ENCODE measurements at regions not wholly inside any gene's neighbourhood (a gene's known extent, or its start where the extent isn't known, plus 50 kb on each side); places are given as distances from the start of the nearest gene placed in this dataset.

DNA sequence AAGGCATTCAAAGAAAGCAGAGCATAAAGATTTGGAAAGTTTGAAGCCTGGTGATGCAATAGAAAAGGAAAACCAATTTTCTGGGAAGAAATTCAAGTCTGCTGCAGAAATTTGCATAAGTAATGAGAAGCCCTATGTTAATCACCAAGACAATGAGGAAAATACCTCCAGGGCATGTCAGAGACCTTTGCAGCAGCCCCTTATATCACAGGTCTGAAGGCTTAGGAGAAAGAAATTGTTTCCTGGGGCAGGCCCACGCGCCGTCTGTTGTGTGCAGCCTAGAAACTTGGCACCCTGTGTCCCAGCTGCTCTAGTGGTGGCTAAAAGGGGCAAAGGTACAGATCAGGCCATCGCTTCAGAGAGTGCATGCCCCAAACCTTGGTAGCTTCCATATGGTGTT lies 495.3 kb upstream of the CDH6 start:
- DNase-seq: no peak

DNA sequence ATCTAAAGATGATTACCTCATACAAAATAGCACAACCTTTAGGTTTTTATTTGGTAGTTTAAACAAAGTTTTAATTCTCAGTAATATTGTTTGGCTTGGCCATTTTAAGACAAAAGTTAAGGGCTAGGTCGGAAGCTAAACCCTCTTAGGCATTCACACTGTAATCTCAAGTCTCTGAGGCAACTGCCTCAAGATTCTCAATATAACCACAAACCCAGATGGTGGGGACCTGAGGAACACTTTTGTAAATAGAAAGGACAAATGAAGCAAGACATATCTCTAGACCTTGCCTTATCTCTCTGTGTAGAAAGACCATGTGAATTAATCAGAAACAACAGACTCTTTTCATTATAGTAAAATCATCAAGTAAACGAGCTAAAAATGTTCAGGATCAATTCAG lies 500.2 kb upstream of the CDH6 start:
- no peak for DNase-seq

DNA sequence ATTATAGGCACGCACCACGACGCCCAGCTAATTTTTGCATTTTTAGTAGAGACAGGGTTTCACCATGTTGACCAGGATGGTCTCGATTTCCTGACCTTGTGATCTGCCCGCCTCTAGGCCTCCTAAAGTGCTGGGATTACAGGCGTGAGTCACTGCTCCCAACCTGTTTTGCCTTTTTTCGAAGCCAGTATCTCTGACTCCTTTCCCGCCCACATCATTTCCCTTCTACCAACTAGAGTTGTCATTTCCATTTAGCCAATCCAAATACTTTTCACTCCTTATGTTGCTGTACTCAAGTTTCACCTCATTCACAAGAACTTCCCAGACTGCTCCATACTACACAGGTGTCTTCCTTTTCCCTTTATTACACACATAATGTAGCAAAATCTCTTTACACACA lies 502.6 kb upstream of the CDH6 start:
- DNase-seq: no peak

DNA sequence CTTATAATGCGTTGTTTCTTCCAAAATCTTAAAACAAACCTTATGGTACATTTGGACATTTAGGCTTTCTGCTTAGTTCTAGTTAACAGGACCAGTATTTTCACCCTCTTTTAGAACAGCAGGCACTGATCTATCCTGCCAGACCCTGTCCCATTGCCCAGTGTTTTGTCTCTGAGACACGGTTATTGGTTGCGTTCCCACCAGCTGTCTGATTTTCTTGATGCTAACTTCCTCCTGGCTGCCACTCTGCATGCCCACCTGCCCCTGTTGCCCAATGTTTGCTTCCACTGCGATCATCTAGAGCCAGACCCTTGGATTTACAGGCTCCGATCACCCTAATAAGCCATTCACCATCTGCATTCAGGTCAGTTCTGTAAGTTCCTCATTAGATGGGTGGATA lies 506.0 kb upstream of the CDH6 start:
- no peak for DNase-seq

DNA sequence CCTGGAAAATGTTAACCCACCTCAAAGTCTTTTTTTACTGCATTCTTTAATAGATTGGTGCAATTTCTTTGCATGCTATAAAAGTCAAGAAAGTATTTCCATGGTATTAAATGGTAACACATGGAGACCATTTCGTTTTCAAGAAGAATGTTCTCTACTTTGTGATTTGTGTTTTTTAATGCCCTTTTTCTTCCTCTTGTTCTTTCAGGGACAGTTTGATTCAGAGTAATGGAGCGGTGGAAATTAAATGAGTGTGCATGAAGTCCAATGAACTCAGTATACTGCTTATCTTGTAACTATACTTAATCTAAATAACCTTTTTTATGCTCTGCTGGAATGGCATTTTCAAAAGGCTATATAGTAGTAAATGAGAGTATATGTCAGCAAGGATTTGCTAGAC lies 507.0 kb upstream of the CDH6 start:
- no peak for DNase-seq

DNA sequence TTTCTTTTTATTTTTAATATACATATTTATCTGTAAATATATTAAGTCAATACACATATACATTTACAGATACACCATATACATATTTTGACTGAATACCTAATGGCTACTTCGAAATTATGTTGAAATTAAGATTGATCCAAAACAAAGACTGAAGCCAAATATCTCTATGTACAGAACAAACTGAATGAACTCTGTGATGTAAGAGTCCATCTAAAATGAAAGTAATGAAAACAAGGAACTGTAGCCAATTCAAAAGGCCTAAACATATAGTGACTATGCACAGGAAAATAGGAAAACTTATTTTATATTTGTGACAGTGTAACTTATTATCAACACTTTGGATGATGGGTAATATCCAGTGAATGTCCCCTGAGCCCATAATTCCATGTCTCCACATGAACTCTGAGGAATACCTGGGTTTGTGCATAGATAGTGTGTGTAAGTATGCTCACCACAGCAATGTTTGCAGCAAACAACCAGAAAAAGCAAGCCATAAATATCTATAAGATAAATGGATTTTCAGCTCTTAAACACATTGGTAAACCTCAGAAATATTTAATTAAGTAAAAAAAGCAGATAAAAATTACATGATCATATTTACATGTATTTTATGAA lies 517.2 kb upstream of the CDH6 start:
- no peak for DNase-seq

DNA sequence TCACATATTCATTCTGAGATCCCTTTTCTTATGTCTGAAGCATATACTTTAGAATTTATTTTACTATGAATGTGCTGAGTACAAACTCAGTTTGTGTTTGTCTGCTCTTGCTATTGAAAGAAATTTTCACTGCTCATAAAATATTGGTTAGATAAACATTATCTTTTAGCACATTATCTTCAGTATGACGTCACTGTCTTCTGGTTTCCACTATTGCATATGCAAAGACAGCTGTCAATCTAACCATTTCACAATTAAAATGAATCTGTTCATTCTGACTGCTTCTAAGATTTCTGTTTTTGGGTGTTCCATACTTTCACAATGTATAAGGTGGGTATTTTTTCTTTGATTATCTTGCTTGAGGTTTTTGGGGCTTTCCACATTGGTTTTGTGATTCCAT lies 526.2 kb upstream of the CDH6 start:
- DNase-seq: no peak

DNA sequence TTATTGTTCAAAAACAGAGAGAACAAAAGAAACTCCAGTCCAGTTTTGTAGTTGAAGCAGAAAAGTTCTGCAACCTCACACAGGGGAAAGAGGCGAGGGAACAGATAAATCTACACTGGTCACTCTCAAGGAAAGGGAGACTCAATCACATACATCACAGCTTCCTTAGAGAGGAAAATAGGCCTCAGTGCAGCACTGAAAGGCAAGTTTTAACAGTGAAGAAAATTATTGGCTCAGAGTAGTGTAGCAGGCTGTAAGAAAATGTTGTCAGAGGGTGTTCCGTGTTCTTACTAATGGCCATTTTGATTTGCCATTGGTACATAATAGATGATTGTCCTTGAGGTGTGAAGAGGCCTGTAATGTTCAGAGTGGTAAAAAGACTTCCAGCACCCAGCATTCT lies 530.0 kb upstream of the CDH6 start:
- DNase-seq: no peak

DNA sequence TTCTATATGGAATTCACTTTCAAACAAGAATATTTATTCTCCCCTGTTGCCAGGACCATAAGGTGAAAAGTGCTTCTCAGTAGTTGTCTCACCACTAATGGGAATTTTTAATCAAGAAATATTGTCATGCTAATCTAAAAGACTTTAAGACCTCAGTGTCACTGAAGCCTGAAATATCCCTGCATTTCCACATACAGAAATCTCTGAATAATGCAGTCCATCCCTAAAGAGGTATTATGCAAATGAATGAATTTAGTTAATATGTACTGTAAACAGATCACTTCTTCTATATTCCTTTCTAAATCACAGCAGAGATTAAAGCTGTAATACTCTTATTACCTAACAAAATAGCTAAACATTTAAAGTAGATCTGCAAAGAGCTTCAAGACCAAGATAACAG lies 531.1 kb upstream of the CDH6 start:
- no peak for DNase-seq

DNA sequence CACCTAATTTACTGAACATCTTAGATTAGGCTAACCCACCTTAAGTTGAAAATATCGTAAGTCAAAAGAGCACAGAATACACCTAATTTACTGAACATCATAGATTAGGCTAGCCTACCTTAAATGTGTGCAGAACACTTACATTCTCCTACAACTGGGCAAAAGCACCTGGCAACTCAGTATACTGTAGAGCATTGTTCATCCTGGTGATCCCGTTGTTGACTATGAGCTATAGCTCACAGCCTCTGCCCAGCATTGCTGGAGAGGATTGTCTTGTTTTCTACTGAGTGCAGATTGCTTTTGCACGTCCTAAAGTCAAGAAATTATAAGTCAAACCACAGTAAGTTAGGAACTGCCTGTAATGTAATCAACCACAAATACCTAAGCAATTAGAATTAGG lies 531.8 kb upstream of the CDH6 start:
- DNase-seq: no peak

DNA sequence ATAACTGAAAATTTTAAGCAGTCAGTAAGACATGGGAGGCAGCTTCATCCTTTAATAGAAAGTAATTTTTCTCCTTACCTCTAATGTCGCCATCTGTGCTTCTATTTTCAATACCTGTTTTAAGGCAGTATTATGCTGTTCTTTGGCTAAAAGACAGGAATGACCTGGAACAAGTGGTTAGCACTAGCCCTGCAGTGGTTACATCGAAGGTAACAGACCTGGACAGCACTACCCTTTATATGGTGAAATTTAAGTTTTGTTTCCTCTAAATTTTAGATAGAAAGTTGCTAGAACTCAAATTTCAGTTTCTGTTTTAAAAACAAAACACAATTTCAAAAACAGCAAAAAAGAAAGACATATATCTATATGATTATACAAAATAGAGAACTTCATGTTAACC lies 534.1 kb upstream of the CDH6 start:
- DNase-seq: no peak

DNA sequence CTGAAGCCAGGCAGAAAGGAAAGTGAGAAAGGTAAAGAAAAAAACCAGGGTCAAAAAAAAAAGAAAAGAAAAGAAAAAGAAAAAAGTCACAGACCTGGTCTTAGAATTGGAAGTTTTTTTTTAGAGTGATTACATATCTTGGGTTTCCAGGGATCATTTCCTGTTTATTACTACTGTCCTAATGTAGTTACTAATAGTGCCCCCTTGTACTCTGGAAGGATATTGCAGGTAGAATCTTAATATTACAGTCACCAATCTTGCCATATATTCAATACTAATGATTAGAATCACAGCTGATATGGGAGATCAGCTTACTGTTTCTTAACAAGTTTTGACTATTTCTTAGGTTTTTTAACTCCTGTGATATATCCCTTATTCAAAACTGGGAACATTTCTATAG lies 543.2 kb upstream of the CDH6 start:
- no peak for DNase-seq

DNA sequence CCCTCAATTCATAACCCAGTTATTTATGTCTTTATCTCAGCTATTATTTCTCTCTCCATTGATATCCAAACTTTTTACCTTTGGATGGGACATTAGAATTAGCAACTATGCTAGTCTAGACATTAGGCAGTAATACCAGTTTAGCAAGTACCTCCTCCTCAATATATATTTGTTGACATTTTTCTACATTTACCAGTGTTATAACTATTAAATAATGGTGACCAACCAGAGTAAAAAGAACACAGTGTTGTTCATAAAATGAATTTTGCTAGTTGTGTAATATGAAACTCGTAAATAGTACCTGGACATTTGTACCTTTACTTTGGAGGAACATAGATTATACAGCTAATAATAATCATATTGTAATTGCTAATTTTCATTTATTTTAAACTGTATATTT lies 554.6 kb upstream of the CDH6 start:
- no peak for DNase-seq

DNA sequence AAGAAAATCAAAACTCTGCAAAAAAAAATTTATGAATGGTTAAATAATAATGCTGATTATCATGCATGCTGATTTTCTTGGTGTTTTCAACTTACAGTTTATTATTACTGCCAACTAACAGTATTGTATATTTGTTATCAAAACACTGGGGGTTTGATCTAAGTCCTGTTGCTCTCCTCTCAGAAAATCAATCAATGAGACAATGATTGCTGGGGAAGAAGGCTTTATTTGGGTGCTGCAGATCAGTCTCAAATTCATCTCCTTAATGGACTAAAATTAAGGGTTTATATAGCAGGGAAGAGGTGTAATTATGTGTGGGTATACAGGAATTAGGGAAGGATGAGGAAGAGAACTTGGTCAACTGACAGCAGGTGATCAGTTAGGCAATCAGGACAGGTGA lies 565.5 kb upstream of the CDH6 start:
- no peak for DNase-seq

DNA sequence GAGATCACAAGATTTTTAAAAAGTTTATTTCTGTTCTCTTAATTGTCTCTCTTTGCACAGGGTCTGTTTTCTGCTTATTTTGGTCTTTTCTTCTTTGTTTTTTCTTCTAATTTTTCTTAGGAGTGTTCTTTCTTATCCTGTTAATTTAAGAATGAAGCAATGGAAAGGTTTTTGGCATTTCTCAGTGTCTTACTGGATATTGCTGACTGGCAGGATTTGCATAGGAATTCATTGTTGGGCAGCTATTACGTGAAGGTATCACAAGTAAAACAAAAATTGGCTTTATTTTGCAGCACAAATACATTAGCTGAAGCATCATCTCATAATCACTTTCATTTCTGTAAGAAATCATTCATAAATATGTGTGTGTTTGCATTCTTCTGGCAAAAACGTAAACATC lies 566.9 kb upstream of the CDH6 start:
- DNase-seq: no peak

DNA sequence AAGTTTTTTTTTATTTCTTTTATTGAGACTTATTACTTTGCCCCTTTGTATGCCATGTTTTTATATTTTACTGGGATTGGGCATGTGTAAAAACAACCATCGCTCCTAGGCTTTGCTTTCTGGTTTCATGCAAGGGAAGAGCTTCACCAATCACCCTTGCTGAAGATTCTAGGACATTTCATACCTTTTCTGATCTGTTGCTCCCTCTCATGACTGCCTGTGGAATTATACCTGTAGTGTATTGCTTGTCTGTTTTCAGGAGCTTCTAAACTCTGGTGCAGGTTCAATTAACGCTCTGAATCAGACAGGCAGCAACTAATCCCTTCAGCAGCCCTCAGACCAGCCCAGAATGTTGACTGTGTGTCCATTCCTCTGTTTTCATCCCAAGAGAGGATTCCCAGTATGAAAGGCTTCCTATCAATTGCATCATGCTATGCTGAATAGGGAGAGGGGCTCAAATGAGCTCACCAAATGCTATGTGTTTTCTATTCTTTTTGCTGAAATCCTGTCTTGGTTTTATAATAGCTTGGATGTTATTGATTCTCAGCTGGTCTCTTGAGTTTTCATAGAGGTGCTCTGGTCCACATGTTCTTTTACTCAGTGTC lies 572.9 kb upstream of the CDH6 start:
- no peak for DNase-seq

DNA sequence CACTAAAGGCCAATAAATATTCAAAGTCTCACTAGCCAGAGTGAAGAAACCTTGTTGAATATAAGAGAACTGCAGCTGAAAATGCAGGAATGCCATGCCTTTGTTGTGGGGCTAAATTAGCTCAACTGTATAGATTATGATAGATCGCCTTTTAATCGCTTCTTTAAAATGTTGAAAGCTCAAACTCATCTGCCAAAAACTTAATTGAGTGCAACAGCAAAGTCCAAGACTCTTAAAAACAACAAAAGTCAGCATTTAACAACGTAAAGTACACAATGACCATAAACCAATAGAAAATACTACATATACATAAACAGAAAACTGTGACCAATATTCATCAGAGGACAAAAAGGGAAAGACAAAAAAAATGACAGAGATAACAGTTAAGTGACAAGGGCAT lies 585.0 kb upstream of the CDH6 start:
- DNase-seq: no peak

DNA sequence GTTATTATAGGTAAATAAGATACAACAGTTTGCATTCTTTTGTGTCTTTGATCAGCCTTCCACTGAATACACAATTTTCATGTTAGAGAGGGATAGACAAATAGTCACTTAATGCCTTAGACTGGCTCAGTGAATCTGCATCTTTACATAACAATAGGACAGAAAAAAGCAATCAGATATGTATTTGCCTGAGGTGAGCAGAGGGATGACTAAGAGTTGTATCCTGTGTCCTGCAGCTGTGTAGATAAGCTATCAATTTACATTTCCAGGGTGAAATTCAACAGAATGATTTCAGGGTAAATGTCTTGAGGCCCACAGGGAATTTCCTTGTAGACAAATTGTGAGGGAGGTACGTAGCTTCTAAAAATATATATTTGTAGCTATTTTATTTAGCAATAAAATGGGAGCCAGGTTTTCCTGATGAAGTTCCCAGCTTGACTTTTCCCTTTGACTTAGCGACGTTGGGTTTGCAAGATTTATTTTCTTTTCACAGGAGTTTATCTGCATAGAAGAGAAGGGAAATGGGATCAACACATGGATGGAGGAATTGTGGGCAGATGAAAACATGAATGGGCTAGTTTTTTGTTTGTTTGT lies 586.1 kb upstream of the CDH6 start:
- no peak for DNase-seq

DNA sequence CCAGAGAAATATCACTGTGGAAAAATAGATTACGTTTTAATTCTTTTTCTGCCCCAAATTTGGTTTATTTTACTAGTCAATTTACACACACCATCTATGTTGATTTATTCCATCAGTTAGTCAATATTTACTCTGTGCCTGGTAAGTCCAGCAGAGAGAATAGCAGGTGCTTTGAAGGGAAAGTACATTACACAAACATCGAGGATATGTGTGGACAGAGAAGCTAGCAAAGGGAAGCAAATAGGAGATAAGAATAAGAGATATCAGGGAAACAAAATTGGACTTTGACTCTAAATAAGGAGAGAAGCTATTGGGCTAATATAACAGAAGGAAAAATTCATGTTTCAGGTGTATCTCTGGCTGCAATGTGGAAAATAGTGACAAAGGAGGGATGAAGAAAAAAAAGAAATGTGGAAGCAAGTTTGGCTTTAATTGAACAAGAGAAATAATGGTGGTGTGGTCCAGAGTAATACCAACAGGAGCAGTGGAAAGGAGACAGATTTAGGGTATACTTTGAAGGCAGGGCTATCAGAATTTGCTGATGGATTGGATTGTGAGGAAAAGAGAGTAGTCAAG lies 587.7 kb upstream of the CDH6 start:
- no peak for DNase-seq

DNA sequence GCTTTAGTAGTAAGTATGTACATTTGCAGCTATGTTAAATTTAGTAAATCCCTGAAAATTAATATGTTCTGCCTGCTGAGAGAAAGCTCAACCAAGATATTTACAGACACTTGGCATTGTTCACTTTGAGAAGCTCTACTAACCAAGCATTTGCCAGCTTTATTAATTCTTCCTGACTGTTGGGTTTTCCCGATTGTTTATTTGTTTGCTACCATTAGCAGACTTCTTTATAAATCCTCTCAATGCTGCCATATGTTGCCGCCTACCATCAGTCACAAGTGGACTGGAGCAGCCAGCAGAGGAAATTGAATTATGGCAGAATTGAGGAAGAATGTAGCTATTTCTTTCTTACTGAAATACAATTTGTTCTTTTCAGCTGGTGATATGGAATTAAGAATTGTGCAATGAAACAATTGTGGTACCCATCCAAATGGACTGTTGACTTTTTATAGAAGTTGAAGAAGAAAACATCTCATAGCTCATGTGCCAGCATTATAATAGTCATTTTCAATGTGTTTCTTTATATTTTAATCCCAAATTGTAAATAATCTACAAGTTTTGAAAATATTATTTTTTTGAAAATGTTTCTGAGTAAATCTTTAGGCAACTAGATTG lies 588.7 kb upstream of the CDH6 start:
- no peak for DNase-seq

DNA sequence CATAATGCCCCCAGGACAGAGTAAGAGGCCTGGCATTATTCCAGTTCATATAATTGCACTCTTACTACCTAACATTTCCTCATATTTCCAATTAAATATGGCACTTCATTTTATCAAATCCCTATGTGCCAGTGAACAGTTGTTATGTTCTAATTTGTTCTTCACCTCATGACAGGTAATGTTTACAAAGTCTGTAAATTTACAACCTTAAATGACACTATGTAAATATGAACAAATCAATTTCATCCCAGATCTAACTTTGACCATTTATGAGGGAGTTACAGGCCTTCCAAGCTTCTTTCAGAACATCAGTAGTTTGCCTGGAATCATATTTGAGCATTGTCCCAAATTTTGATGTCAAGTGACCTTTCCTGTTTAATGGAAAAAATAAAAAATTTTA lies 592.6 kb upstream of the CDH6 start:
- no peak for DNase-seq

DNA sequence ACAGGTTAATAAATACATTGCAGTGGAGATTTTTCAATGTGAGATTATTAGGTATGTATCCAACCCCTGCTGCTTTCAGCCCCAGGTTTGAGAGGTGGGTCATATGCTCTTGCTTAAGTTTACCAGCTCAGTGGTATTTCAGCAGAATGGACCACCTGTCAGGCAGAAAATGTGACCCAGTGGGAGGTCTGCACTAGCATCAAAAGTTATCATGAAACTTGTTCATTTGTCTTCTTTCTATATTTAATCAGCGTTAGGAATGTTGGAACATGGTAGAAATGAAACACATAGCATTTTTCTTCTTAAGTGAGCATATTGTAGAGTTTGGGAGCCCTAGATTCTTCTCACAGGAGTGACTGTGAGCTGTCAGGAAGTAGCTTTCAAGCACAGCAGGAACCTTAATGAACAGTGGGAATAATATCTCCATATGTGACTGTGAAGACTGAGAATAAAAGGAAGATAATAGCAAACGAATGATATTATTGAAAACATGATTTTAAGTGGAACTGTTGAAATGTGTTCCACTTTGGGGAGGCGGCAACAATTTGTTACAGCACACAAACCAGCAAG lies 596.9 kb upstream of the CDH6 start:
- no peak for DNase-seq

DNA sequence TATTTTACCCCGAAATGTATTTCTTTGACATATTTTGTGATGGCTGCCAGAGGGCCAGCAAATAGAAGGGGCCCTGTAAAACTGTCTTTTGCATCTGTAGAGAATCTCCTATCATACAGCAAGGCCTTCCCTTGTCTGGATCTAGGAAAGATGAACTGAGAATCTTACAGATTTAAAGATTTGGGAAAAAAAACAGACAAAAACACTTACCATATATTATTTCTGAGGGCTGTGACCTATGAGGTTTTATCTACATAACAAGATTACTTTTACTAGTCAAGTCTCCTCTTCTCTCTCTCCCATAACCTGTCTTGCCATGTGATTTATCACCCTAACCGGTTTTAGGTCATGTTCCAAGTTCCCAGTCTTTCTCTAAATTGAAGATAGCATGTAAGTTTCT lies 599.2 kb upstream of the CDH6 start:
- no peak for DNase-seq

DNA sequence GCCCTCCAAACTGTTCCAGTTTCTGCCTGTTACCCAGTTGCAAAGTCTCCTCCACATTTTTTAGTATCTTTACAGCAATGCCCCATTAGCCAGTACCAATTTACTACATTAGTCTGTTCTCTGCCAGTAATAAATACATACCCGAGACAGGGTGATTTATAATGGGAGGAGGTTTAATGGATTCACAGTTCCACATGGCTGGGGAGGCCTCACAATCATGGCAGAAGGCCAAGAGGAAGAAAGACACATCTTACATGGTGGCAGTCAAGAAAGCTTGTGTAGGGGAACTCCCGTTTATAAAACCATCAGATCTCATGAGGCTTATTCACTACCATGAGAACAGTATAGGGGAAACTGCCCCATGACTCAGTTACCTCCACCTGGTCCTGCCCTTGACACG lies 600.7 kb upstream of the CDH6 start:
- DNase-seq: no peak

Data from DMS 273 treated with DMSO at 0.1 percent for 48 hours (cell line).